Activated CD8-positive, alpha-beta T cell treated with anti-CD3 and anti-CD28 coated beads, Interleukin-2, amount 10 ng/mL, durations not matched to agents 7 days and 5 days (primary cell): ENCODE measurements at regions not wholly inside any gene's neighbourhood (a gene's known extent, or its start where the extent isn't known, plus 50 kb on each side); places are given as distances from the start of the nearest gene placed in this dataset.
A peak's percentile ranks its signal among the peaks of the same experiment; 100 is the strongest.

ENCODE experiments used
- ATAC-seq: fragments of 150-1000 bp; cut with Tn5 transposase; one replicate; pipeline ENCODE4 v1.10.0; 2021; ENCODE audit warnings: moderate library complexity
- CTCF ChIA-PET: fragments of 350-600 bp; sonication (Branson Sonifier 250); formaldehyde crosslinking; loops from one replicate; lab custom pipeline; 2021; ENCODE audit warnings: antibody characterized with exemption; lab: Charles Lee
- POLR2A ChIA-PET: fragments of 350-600 bp; sonication (Branson Sonifier 250); formaldehyde crosslinking; loops from one replicate; lab custom pipeline; 2021; ENCODE audit warnings: antibody characterized with exemption; lab: Charles Lee
- DNase-seq: peaks from one replicate; pipeline ENCODE4 v3.0.0-alpha.2; 2020
- H3K27ac Mint-ChIP-seq: one replicate; pipeline ENCODE4 v1.8.0; 2021; ENCODE audit warnings: mild to moderate bottlenecking, mixed read lengths
- H3K27me3 Mint-ChIP-seq: one replicate; pipeline ENCODE4 v1.8.0; 2021; ENCODE audit warnings: low read depth, mixed read lengths
- H3K36me3 Mint-ChIP-seq: one replicate; pipeline ENCODE4 v1.8.0; 2021; ENCODE audit warnings: low read depth, mixed read lengths
- H3K4me1 Mint-ChIP-seq: one replicate; pipeline ENCODE4 v1.8.0; 2021; ENCODE audit warnings: low read depth, mixed read lengths
- H3K4me3 Mint-ChIP-seq: one replicate; pipeline ENCODE4 v1.8.0; 2021; ENCODE audit warnings: mild to moderate bottlenecking, mixed read lengths
- H3K9me3 Mint-ChIP-seq: one replicate; pipeline ENCODE4 v1.8.0; 2022; ENCODE audit warnings: mixed read lengths; ENCODE audit not compliant: insufficient read depth

DNA sequence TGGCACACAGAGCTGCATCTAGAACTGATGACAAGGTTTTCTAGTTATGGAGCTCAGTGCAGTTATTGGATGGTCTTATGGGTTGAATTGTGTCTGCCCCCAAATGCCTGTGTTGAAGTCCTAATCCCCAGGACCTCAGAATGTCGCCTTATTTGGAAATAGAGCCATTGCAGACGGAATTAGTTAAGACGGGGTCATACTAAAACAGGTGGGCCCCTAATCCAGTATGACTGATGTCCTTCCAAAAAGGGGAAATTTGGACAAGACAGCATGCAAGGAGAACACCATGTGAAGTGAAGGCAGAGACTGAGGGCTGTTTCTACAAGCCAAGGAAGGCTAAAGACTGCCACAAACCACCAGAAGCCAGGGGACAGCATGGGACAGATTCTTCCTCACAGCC is 148.7 kb downstream of the KCTD12 start:
- ATAC-seq: no peak
- no peaks in the 10 kb centered on the region for H3K9me3 Mint-ChIP-seq
- H3K36me3 Mint-ChIP-seq: no peaks in the 10 kb centered on the region
- no peak for DNase-seq
- ChIA-PET CTCF (no interaction called here), POLR2A (no interaction called here)
- H3K4me1 Mint-ChIP-seq: no peaks in the 10 kb centered on the region
- H3K4me3 Mint-ChIP-seq: no peak overlapping the region
- H3K27me3 Mint-ChIP-seq: no peaks in the 10 kb centered on the region
- H3K27ac Mint-ChIP-seq: no peak overlapping the region

DNA sequence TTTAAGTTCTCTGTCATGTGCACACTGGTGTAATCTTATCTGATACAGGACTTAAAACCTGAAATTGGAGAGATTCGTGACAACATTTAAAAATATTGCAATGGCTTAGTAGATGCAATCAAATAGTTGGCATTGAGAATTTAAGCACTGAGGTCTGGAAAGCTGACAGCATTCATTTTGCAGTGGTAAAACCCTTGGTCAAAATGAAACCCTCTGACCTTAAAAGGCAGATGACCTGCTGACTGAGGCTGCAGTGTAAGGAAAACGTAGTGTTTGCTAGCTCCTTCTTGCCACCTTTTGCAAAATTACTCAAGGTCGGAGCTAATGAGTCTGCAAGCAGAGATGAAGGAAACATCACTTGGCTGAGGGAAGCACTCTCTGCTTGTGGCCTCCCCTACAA is 150.6 kb downstream of the KCTD12 start:
- ATAC-seq (no peak), DNase-seq (no peak)
- POLR2A ChIA-PET: no interaction called here
- Mint-ChIP-seq H3K4me3 (no peak overlapping the region), H3K27ac (no peak overlapping the region), H3K27me3 (no peaks in the 10 kb centered on the region), H3K4me1 (no peaks in the 10 kb centered on the region), H3K9me3 (no peaks in the 10 kb centered on the region), H3K36me3 (no peaks in the 10 kb centered on the region)
- CTCF ChIA-PET: no interaction called here

DNA sequence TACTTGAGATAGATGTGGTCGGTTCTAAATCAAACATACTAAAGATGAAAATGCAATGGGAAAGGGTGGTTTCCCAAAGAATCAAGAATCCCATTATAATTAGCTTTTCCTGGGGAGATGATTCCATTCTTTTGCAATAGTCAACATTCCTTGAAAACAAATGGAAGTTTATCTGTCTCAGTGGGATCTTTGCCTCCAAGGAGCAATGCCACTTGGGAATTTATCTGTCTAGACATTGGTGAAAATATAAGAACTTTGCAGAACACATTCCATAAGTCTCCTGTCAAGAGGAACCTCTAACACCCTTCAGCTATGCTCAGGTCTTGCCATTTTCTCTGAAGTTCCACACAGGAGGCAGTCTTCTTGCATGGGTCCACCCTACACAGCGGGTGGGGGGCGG is 152.5 kb downstream of the KCTD12 start:
- Mint-ChIP-seq H3K4me3 (no peak overlapping the region), H3K4me1 (no peaks in the 10 kb centered on the region), H3K27ac (no peak overlapping the region), H3K27me3 (no peaks in the 10 kb centered on the region), H3K36me3 (no peaks in the 10 kb centered on the region), H3K9me3 (no peaks in the 10 kb centered on the region)
- ChIA-PET CTCF (no interaction called here), POLR2A (no interaction called here)
- ATAC-seq: no peak
- no peak for DNase-seq

DNA sequence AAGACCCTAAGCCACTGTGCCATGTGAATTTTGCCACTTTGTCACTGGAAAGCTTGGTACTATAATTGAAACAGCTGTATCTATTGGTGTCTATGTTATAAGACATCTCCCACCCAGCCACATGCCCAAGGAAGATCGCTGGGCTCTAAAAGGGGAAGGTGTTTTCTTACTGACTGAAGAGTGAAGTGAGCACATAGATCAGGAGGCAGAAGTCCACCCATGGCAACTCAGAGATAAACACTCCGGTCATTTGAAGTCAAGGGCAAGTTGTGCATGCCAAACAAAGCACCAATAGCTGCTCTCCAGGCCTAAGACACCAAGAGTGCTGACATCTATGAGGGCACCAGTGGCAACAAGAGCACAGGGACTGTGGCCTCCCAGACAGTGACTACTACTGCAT is 153.8 kb downstream of the KCTD12 start:
- no peak overlapping the region for H3K27ac Mint-ChIP-seq
- no peak for DNase-seq
- ChIA-PET CTCF (no interaction called here), POLR2A (no interaction called here)
- no peak overlapping the region for H3K4me3 Mint-ChIP-seq
- no peaks in the 10 kb centered on the region for H3K4me1 Mint-ChIP-seq
- no peak for ATAC-seq
- no peaks in the 10 kb centered on the region for H3K9me3 Mint-ChIP-seq
- H3K36me3 Mint-ChIP-seq: no peaks in the 10 kb centered on the region
- no peaks in the 10 kb centered on the region for H3K27me3 Mint-ChIP-seq

DNA sequence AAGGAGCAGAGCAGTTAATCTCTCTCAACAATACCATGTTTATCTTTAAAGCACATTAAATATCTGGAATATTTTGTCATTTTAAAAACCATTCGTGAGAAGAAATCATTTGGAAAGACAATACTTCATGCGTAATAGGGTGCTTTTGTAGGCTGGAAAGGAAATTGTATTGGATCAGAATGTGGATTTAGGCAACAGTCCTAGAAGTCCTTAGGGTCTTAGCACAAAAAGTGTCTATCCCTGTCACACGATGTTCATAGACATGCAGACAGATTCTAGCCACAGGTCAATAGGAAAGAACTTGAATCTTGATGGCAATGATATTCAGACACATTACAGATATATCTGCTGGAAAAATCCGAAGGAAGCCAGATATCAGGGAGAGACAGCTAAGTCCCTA is 156.0 kb downstream of the KCTD12 start:
- POLR2A ChIA-PET: no interaction called here
- DNase-seq (no peak), ATAC-seq (no peak)
- Mint-ChIP-seq H3K4me3 (no peak overlapping the region), H3K27me3 (peaks cover 2% of the 10 kb centered on the region), H3K4me1 (no peaks in the 10 kb centered on the region), H3K36me3 (no peaks in the 10 kb centered on the region), H3K9me3 (no peaks in the 10 kb centered on the region), H3K27ac (no peak overlapping the region)
- CTCF ChIA-PET: no interaction called here

DNA sequence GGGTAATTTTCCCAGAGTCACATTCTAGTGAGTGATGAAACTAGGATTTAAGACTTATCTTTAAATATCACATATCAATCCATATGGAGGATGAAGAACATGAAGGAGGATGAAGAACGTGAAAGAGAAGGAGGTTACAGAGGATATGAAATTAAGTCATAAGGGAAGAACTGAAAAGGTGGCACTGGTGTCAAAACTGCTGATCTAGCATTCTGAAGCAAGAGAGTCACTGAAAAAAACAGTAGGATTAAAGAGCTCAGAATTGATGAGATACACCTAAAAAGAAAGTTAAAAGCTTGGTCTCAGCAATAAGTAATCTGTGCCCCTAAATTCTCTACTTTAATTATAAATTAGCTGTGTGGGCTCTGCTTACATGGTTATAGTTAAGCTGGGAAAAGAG is 156.5 kb downstream of the KCTD12 start:
- Mint-ChIP-seq H3K36me3 (no peaks in the 10 kb centered on the region), H3K27ac (no peak overlapping the region), H3K9me3 (no peaks in the 10 kb centered on the region), H3K27me3 (peaks cover 2% of the 10 kb centered on the region), H3K4me3 (no peak overlapping the region), H3K4me1 (no peaks in the 10 kb centered on the region)
- DNase-seq: no peak
- no peak for ATAC-seq
- ChIA-PET POLR2A (no interaction called here), CTCF (no interaction called here)

DNA sequence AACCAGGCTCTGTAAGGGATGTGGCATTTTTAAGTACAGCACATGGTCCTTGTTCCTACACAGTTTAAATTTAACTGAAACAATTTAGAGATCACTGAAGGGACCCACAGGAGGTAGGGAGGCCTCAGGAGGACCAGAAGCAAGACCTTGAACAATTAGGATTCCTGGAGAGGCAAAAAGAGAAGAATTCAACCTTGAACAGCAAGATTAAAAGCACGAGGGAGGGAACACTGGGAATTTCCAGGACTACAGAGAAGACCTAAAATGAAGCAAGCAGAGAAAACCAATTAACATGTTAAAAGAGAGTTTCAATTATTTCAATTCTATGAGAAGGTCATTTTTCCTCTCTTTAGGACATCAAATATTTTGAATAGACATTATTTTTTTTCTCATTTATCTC is 160.3 kb downstream of the KCTD12 start:
- no peaks in the 10 kb centered on the region for H3K36me3 Mint-ChIP-seq
- no peak for ATAC-seq
- DNase-seq: no peak
- H3K4me3 Mint-ChIP-seq: no peak overlapping the region
- no peak overlapping the region for H3K27ac Mint-ChIP-seq
- no peaks in the 10 kb centered on the region for H3K4me1 Mint-ChIP-seq
- H3K9me3 Mint-ChIP-seq: no peaks in the 10 kb centered on the region
- ChIA-PET CTCF (no interaction called here), POLR2A (no interaction called here)
- H3K27me3 Mint-ChIP-seq: peaks cover 2% of the 10 kb centered on the region

DNA sequence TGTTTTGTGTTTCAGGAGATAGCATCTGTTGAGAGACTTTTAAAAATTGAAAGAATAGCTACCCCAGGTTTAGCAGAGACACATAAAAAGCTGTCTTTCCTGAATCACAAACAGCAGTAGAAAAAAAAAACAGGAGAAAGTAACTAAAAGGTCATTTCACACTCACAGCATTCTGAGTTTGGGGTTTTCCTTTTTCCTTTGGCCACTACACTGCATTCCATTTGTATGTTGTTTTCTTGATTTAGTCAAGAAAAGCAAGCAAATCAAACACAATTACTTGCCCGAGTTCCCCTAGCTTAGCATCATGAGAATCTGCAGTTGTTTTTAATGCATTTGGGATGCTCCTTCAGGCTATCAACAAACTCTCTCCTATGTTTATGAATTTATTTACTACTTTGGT is 161.0 kb downstream of the KCTD12 start:
- H3K4me3 Mint-ChIP-seq: no peak overlapping the region
- H3K36me3 Mint-ChIP-seq: no peaks in the 10 kb centered on the region
- ChIA-PET CTCF (no interaction called here), POLR2A (no interaction called here)
- no peak for DNase-seq
- H3K9me3 Mint-ChIP-seq: no peaks in the 10 kb centered on the region
- H3K27me3 Mint-ChIP-seq: peaks cover 2% of the 10 kb centered on the region
- H3K27ac Mint-ChIP-seq: no peak overlapping the region
- ATAC-seq: no peak
- H3K4me1 Mint-ChIP-seq: no peaks in the 10 kb centered on the region

DNA sequence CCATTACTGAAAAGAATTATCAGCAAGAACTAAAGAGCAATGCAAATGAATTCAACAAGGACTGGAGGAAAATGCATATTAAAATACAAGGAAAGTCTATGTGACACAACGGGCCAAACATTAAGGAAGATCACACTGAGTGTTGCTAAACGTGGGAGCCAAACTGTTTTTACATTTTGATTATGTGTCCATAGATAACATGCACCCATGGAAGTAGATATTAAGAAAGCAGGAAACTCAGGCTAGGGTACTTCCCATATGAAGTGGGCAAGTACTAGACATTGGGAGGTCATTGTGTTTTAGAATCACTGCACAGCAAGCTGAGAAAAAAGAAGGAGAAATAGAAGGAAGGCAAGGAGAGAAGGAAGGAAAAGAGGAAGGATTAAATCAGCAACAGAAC is 161.8 kb downstream of the KCTD12 start:
- DNase-seq: no peak
- Mint-ChIP-seq H3K27me3 (peaks cover 2% of the 10 kb centered on the region), H3K4me1 (no peaks in the 10 kb centered on the region), H3K27ac (no peak overlapping the region), H3K36me3 (no peaks in the 10 kb centered on the region), H3K9me3 (no peaks in the 10 kb centered on the region), H3K4me3 (no peak overlapping the region)
- ChIA-PET POLR2A (no interaction called here), CTCF (interaction anchor here (0.9 kb wide), 1 partner anchor 256 kb away, joined by 3 read pairs; no protein-coding TSS in a partner anchor)
- no peak for ATAC-seq

DNA sequence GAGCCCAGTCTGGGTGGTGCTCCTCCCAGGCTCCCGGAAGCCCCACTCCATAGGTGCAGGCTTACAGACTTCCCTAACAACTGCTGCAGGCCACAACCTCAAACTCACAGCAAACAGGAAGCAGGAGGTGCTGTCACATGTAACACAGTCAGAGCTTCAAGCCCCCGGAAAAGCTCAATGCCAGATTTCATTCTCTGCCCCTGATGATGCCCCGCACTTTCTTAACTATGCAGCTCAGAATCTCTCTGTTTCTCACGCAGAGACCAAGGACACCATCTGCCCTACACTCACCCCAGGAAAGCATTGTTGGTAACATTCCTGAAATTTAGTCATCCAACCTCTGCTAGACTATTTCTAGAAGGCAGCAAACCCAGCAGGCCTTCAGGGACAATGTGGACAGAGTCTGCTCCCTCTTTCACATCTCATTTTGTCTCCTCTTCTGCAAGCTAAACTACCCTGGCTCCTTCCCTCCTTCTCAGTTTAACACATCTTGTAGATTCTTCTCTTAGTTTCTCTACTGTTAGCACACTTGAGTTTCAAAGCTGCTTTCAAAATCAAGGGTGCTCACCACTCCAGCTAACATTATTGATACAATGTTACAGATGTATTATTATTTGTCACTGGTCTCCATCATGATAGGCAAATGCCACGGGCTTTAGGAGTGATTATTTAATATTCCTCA is 162.5 kb downstream of the KCTD12 start:
- POLR2A ChIA-PET: no interaction called here
- no peaks in the 10 kb centered on the region for H3K9me3 Mint-ChIP-seq
- no peak overlapping the region for H3K4me3 Mint-ChIP-seq
- DNase-seq (peak; percentile 42), ATAC-seq (peak; percentile 77)
- H3K27ac Mint-ChIP-seq: no peak overlapping the region
- H3K36me3 Mint-ChIP-seq: no peaks in the 10 kb centered on the region
- peaks cover 2% of the 10 kb centered on the region for H3K27me3 Mint-ChIP-seq
- CTCF ChIA-PET: interaction anchor here (0.9 kb wide), 1 partner anchor 257 kb away, joined by 3 read pairs; no protein-coding TSS in a partner anchor
- H3K4me1 Mint-ChIP-seq: no peaks in the 10 kb centered on the region

DNA sequence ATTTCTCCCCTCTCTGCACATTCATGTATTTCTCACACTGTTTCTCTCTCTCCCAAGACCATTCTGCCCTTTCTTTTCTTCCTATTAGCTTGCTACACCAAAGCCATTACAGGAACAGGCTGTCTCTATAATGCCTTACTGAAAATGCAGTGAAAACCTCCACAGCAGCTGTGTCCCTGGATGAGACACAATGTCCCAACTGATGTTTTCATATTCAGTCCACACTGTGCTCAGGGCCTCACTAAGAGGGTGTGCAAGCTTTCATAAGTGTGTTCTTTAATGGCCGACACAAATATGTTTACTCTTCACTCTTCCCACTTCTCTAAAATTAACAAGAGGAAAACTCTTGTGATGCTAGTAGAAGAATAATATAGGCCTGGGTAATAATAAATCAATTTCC is 163.4 kb downstream of the KCTD12 start:
- ChIA-PET POLR2A (no interaction called here), CTCF (no interaction called here)
- Mint-ChIP-seq H3K4me1 (no peaks in the 10 kb centered on the region), H3K4me3 (no peak overlapping the region), H3K9me3 (no peaks in the 10 kb centered on the region), H3K36me3 (no peaks in the 10 kb centered on the region), H3K27me3 (peaks cover 2% of the 10 kb centered on the region), H3K27ac (no peak overlapping the region)
- DNase-seq: no peak
- no peak for ATAC-seq

DNA sequence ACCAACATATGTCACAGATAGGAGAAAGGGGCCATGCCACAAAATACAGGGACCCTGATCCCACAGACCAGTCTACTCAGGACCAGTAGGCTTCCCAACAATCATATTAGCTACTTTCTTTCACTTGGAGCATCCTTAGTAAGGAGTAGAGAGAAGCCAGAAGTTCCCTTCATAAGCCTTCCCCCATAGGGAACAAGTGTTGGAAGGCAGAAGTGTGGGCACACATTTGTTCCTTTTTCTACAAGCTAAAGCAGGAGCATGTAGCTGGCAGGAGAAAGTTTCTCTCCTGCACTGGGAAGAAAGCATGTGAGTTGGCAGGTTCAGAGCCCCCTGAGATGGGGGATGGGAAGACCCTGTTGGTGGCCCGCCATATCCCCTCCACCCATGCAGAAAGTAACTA is 165.4 kb downstream of the KCTD12 start:
- H3K9me3 Mint-ChIP-seq: no peaks in the 10 kb centered on the region
- no peaks in the 10 kb centered on the region for H3K4me1 Mint-ChIP-seq
- H3K4me3 Mint-ChIP-seq: no peak overlapping the region
- no peak overlapping the region for H3K27ac Mint-ChIP-seq
- ChIA-PET POLR2A (no interaction called here), CTCF (no interaction called here)
- ATAC-seq (no peak), DNase-seq (no peak)
- no peaks in the 10 kb centered on the region for H3K27me3 Mint-ChIP-seq
- no peaks in the 10 kb centered on the region for H3K36me3 Mint-ChIP-seq

DNA sequence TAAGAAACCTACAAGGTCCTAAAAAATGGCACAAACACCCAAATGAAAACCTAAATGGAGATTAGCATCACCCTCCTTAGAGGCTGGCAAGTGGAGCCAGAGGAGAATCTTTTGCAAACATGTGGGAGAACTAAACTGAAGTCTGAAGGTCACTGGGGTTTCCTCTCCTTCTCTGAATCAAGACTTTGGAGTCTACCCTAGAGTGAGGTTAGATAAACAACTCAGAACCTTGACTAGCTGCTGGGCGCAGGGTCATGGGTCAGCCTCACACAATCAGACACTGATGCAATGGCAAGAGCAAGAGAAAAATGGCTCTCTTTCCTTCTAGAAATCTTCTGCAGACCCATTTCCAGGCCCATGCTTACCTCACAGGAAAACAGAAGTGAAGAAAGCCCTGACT is 165.8 kb downstream of the KCTD12 start:
- ChIA-PET CTCF (no interaction called here), POLR2A (no interaction called here)
- no peak overlapping the region for H3K27ac Mint-ChIP-seq

More for the DNA sequence above, 165.8 kb downstream of the KCTD12 start:
- no peak overlapping the region for H3K4me3 Mint-ChIP-seq
- no peaks in the 10 kb centered on the region for H3K9me3 Mint-ChIP-seq
- no peaks in the 10 kb centered on the region for H3K36me3 Mint-ChIP-seq
- H3K4me1 Mint-ChIP-seq: no peaks in the 10 kb centered on the region
- no peaks in the 10 kb centered on the region for H3K27me3 Mint-ChIP-seq
- no peak for DNase-seq
- ATAC-seq: no peak
